ENCODE measurements at regions not wholly inside any gene's neighbourhood (a gene's known extent, or its start where the extent isn't known, plus 50 kb on each side); places are given as distances from the start of the nearest gene placed in this dataset.
"Not testable (repeated sequence)": the region's sequence is repeated elsewhere in the genome, so short reads cannot be mapped to it uniquely, and the experiment has no call there.

GRCh38 chr7:56218510-56218909 is 102.3 kb upstream of the NUPR2 start:
- TF ChIP-seq CTCF (conservative IDR thresholded peaks at IDR 0.05; ENCODE audit: low read depth, low read length) = no peak
- no peak overlapping the region for H3K4me3 ChIP-seq (ENCODE audit: low read depth, low read length)
- DNase-seq (ENCODE audit: low read depth) = no peak

- DNase-seq (ENCODE audit: low read depth) = no peak
- no peak for TF ChIP-seq CTCF (conservative IDR thresholded peaks at IDR 0.05; ENCODE audit: low read depth, low read length)
- H3K4me3 ChIP-seq (ENCODE audit: low read depth, low read length) = no peak overlapping the region
Measured at GRCh38 chr7:56213574-56213973, 97.4 kb upstream of the NUPR2 start.

GRCh38 chr7:56206420-56206819 is 90.2 kb upstream of the NUPR2 start:
- no peak for DNase-seq (ENCODE audit: low read depth)
- no peak for TF ChIP-seq CTCF (conservative IDR thresholded peaks at IDR 0.05; ENCODE audit: low read depth, low read length)
- no peak overlapping the region for H3K4me3 ChIP-seq (ENCODE audit: low read depth, low read length)

GRCh38 chr7:56199639-56200038 is 83.4 kb upstream of the NUPR2 start:
- DNase-seq (ENCODE audit: low read depth) = peak; percentile 1
- H3K4me3 ChIP-seq (ENCODE audit: low read depth, low read length) = no peak overlapping the region
- TF ChIP-seq CTCF (conservative IDR thresholded peaks at IDR 0.05; ENCODE audit: low read depth, low read length) = no peak

- not testable (repeated sequence) for DNase-seq (ENCODE audit: low read depth); H3K4me3 ChIP-seq (ENCODE audit: low read depth, low read length)
Measured at GRCh38 chr7:56196195-56196594, 80.0 kb upstream of the NUPR2 start.

GRCh38 chr7:56188823-56189346 is 72.7 kb upstream of the NUPR2 start:
- no peak overlapping the region for H3K4me3 ChIP-seq (ENCODE audit: low read depth, low read length)
- TF ChIP-seq CTCF (conservative IDR thresholded peaks at IDR 0.05; ENCODE audit: low read depth, low read length) = no peak
- DNase-seq (ENCODE audit: low read depth) = no peak

- DNase-seq (ENCODE audit: low read depth) = no peak
- TF ChIP-seq CTCF (conservative IDR thresholded peaks at IDR 0.05; ENCODE audit: low read depth, low read length) = no peak
Measured at GRCh38 chr7:56188376-56188775, 72.2 kb upstream of the NUPR2 start.

GRCh38 chr7:56181010-56181409 is 64.8 kb upstream of the NUPR2 start:
- TF ChIP-seq CTCF (conservative IDR thresholded peaks at IDR 0.05; ENCODE audit: low read depth, low read length) = no peak
- no peak for DNase-seq (ENCODE audit: low read depth)
- H3K4me3 ChIP-seq (ENCODE audit: low read depth, low read length) = no peak overlapping the region

More at GRCh38 chr7:56188376-56188775, 72.2 kb upstream of the NUPR2 start:
- H3K4me3 ChIP-seq (ENCODE audit: low read depth, low read length) = no peak overlapping the region
